SU-DHL-6 (cell line): ENCODE measurements at regions not wholly inside any gene's neighbourhood (a gene's known extent, or its start where the extent isn't known, plus 50 kb on each side); places are given as distances from the start of the nearest gene placed in this dataset.

Experiments
- H2AFZ ChIP-seq: fragments of 200-600 bp; sonication (generic); 2 replicates; pipeline ENCODE4 v1.6.1; 2014; ENCODE audit warnings: low read depth, mild to moderate bottlenecking, moderate library complexity, mixed read lengths, antibody characterized with exemption, low read length; ENCODE audit not compliant: severe bottlenecking
- H3F3A ChIP-seq: fragments of 200-600 bp; shearing (Covaris generic); 2 replicates; pipeline ENCODE4 v1.6.0; 2016; ENCODE audit warnings: antibody characterized with exemption, mild to moderate bottlenecking; ENCODE audit not compliant: insufficient read depth
- H3K27ac ChIP-seq: fragments of 200-600 bp; sonication (generic); 2 replicates; pipeline ENCODE4 v1.5.1; 2016; ENCODE audit warnings: low read depth, mild to moderate bottlenecking, low read length, moderate library complexity, mixed read lengths
- H3K27me3 ChIP-seq: fragments of 200-600 bp; sonication (generic), shearing (Covaris generic); 2 replicates; pipeline ENCODE4 v1.6.0; 2014; ENCODE audit warnings: mild to moderate bottlenecking, low read length
- H3K36me3 ChIP-seq: fragments of 200-600 bp; sonication (generic); 2 replicates; pipeline ENCODE4 v1.6.1; 2014; ENCODE audit warnings: mild to moderate bottlenecking, low read length, mixed read lengths
- H3K4me2 ChIP-seq: fragments of 300-600, 200-600 bp; shearing (Covaris generic), sonication (generic); 2 replicates; pipeline ENCODE4 v1.6.0; 2014; ENCODE audit warnings: low read length, low read depth, mild to moderate bottlenecking; ENCODE audit not compliant: poor library complexity, severe bottlenecking
- H3K4me3 ChIP-seq: fragments of 200-600 bp; sonication (generic); 2 replicates; pipeline ENCODE4 v1.5.1; 2014; ENCODE audit warnings: antibody characterized with exemption, low read length, mild to moderate bottlenecking, mixed read lengths; ENCODE audit not compliant: insufficient read depth, poor library complexity, severe bottlenecking
- H3K79me2 ChIP-seq: fragments of 200-600 bp; sonication (generic); 2 replicates; pipeline ENCODE4 v1.6.1; 2014; ENCODE audit warnings: mild to moderate bottlenecking, low read length, moderate library complexity; ENCODE audit not compliant: insufficient read depth
- H3K9ac ChIP-seq: fragments of 200-600 bp; sonication (generic); 2 replicates; pipeline ENCODE4 v1.7.0; 2014; ENCODE audit warnings: mild to moderate bottlenecking, low read length
- H3K9me2 ChIP-seq: fragments of 200-600 bp; sonication (generic); replicated peaks from 2 replicates; pipeline ENCODE4 v1.6.1; 2014; ENCODE audit warnings: low read length; ENCODE audit not compliant: insufficient read depth
- H3K9me3 ChIP-seq: fragments of 200-600 bp; sonication (generic); 2 replicates; pipeline ENCODE4 v1.6.1; 2014; ENCODE audit warnings: low read length, mixed read lengths; ENCODE audit not compliant: insufficient read depth
- H4K20me1 ChIP-seq: fragments of 200-600 bp; sonication (generic); 2 replicates; pipeline ENCODE4 v1.6.1; 2014; ENCODE audit warnings: low read depth, mild to moderate bottlenecking, antibody characterized with exemption, low read length, moderate library complexity, mixed read lengths
- EZH2phosphoT487 ChIP-seq: fragments of 200-600 bp; sonication (generic), shearing (Covaris generic); conservative IDR thresholded peaks from 2 replicates; pipeline ENCODE4 v1.6.1; 2018; ENCODE audit warnings: mild to moderate bottlenecking, antibody characterized with exemption, low read length, moderate library complexity, mixed read lengths
- TF ChIP-seq, protein P1 (sequence below): fragments of 200-600 bp; sonication (generic); IDR thresholded peaks from one replicate; pipeline ENCODE4 v1.5.1; 2017; ENCODE audit warnings: antibody characterized with exemption, mild to moderate bottlenecking, low read length, moderate library complexity; ENCODE audit not compliant: insufficient read depth, poor library complexity, severe bottlenecking

DNA sequence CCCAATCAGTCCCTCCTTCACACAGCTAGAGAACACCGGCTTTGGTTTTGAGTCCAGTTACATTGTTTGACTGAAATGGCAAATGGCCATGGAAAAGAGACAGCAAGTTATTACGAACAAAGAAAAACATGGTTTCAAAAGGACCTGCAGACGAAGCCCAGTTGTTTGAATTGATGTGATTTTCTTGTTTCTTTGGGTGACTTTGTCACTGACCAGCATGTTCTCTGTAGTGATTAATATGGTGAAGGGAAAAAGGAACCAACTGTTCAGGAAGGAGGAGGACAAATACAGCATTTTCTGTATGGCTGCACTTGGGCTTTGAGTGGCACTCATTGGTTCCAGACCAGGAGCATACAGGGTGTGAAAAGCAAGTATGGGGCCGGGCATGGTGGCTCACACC, 217.4 kb upstream of the TPM1 start:
- Histone ChIP-seq H2AFZ (no peak overlapping the region), H4K20me1 (no peaks in the 10 kb centered on the region), H3K27me3 (no peaks in the 10 kb centered on the region), H3K9ac (no peak overlapping the region), H3F3A (no peaks in the 10 kb centered on the region), H3K4me2 (no peak overlapping the region), H3K9me3 (no peaks in the 10 kb centered on the region), H3K36me3 (no peaks in the 10 kb centered on the region), H3K79me2 (no peaks in the 10 kb centered on the region), H3K27ac (no peak overlapping the region), H3K4me3 (no peak overlapping the region), H3K9me2 (no peaks in the 10 kb centered on the region)
- TF ChIP-seq EZH2phosphoT487: no peak
- TF ChIP-seq, protein P1, sequence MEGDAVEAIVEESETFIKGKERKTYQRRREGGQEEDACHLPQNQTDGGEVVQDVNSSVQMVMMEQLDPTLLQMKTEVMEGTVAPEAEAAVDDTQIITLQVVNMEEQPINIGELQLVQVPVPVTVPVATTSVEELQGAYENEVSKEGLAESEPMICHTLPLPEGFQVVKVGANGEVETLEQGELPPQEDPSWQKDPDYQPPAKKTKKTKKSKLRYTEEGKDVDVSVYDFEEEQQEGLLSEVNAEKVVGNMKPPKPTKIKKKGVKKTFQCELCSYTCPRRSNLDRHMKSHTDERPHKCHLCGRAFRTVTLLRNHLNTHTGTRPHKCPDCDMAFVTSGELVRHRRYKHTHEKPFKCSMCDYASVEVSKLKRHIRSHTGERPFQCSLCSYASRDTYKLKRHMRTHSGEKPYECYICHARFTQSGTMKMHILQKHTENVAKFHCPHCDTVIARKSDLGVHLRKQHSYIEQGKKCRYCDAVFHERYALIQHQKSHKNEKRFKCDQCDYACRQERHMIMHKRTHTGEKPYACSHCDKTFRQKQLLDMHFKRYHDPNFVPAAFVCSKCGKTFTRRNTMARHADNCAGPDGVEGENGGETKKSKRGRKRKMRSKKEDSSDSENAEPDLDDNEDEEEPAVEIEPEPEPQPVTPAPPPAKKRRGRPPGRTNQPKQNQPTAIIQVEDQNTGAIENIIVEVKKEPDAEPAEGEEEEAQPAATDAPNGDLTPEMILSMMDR: no peak

DNA sequence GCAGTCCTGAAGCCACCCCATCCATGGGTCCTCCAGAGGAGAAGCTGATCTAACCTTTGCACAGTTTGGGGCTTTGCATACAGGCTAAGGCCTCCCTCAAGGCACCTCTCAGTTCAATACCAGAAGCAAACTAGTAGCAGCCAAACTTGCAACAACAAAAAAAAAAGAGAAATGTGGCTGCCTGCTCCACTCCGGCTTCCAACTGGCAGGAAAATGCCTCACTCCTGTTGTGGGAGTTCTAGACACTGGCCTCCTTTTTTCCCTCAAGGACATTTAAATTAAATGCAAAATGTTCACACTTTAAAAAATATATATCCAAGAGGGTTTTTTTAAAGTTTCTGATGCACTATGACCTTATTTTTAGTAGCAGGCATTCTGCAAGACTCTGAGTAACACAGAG, 216.0 kb upstream of the TPM1 start:
- Histone ChIP-seq H3K36me3 (no peaks in the 10 kb centered on the region), H3K4me3 (no peak overlapping the region)

DNA sequence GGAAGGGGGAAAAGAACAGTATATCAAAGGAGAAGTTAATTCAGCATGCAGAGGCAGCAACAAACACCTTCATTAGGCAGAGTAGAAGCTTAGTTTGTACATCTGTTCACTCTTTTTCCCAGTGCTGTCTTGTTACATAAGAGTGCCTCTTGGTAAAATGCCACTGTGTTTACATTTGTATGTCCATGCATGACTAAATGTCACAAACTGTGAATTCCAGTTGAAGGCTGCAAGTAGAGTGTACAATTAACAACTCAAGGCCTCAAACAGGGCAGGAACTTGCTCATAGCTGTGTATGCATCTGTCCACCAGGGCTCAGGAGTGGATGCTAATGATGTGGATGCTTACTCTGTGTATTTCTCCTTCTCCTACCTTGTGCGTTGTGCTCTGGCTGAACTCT, 214.2 kb upstream of the TPM1 start:
- Histone ChIP-seq H3K4me3 (no peak overlapping the region), H3K79me2 (no peaks in the 10 kb centered on the region), H3K36me3 (no peaks in the 10 kb centered on the region), H3K9ac (no peak overlapping the region), H3F3A (no peaks in the 10 kb centered on the region), H3K27ac (no peak overlapping the region), H3K9me3 (no peaks in the 10 kb centered on the region), H3K4me2 (no peak overlapping the region), H2AFZ (no peak overlapping the region), H3K27me3 (no peaks in the 10 kb centered on the region), H3K9me2 (no peaks in the 10 kb centered on the region), H4K20me1 (no peaks in the 10 kb centered on the region)
- TF ChIP-seq, protein P1: no peak
- no peak for TF ChIP-seq EZH2phosphoT487

More for the DNA sequence above, 216.0 kb upstream of the TPM1 start:
- no peaks in the 10 kb centered on the region for H3K27me3 ChIP-seq
- no peak overlapping the region for H3K27ac ChIP-seq
- no peak overlapping the region for H3K4me2 ChIP-seq
- no peaks in the 10 kb centered on the region for H3F3A ChIP-seq
- H3K9me3 ChIP-seq: no peaks in the 10 kb centered on the region
- no peak overlapping the region for H2AFZ ChIP-seq
- H3K9me2 ChIP-seq: no peaks in the 10 kb centered on the region
- H4K20me1 ChIP-seq: no peaks in the 10 kb centered on the region
- TF ChIP-seq, protein P1: no peak
- TF ChIP-seq EZH2phosphoT487: no peak
- no peak overlapping the region for H3K9ac ChIP-seq
- H3K79me2 ChIP-seq: no peaks in the 10 kb centered on the region

DNA sequence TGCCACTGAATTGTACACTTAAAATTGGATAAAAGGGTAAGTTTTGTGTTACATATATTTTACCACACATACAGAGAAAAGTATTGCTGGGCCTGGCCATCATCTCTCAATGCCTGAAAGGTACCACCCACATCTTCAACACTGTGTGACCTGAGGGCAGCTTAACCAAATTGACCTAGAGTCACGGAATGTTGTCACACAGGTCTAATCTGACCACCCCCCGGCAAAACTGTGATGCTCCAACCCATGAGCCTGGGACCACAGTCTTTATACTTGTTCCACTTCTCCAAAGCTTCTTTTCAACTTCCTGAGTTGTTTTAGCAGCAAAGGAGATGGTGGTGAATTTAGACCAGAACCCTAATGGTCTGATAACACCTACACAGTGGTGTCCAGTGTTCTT, 210.3 kb upstream of the TPM1 start:
- no peak overlapping the region for H3K4me2 ChIP-seq
- TF ChIP-seq, protein P1: no peak
- no peak for TF ChIP-seq EZH2phosphoT487
- H3K27me3 ChIP-seq: no peaks in the 10 kb centered on the region
- no peaks in the 10 kb centered on the region for H3K79me2 ChIP-seq
- no peaks in the 10 kb centered on the region for H4K20me1 ChIP-seq
- H3K4me3 ChIP-seq: no peak overlapping the region
- H3K27ac ChIP-seq: no peak overlapping the region
- no peaks in the 10 kb centered on the region for H3F3A ChIP-seq
- H2AFZ ChIP-seq: no peak overlapping the region
- no peaks in the 10 kb centered on the region for H3K36me3 ChIP-seq
- H3K9ac ChIP-seq: no peak overlapping the region
- H3K9me2 ChIP-seq: no peaks in the 10 kb centered on the region
- no peaks in the 10 kb centered on the region for H3K9me3 ChIP-seq
